Tibial artery (tissue), 4 donors: ENCODE measurements at regions not wholly inside any gene's neighbourhood (a gene's known extent, or its start where the extent isn't known, plus 50 kb on each side); places are given as distances from the start of the nearest gene placed in this dataset.
A peak's percentile ranks its signal among the peaks of the same experiment; 100 is the strongest.

Experiments
- DNase-seq, 2 donors: peaks; one replicate each; pipeline ENCODE4 v3.0.0-alpha.2; 2019
- H3K27ac ChIP-seq, 2 donors: fragments of 200-600 bp; sonication (generic) in 1 of 2; 1 replicate in 1 of 2; 2 replicates in 1 of 2; pipeline ENCODE4 v1.5.1; 2018 to 2019; ENCODE audit warnings: mild to moderate bottlenecking in 1 of 2
- H3K27me3 ChIP-seq, 2 donors: fragments of 200-600 bp; sonication (generic) in 1 of 2; one replicate each; pipeline versions ENCODE4 v1.5.1 to v1.6.0; 2016 to 2019
- H3K36me3 ChIP-seq, 3 donors: fragments of 200-600 bp; sonication (generic) in 2 of 3; one replicate each; pipeline ENCODE4 v1.5.1; 2016 to 2019; ENCODE audit warnings: mild to moderate bottlenecking in 2 of 3
- H3K4me1 ChIP-seq, 4 donors: fragments of 200-600 bp; sonication (generic) in 2 of 4; 1 replicate in 3 of 4; 2 replicates in 1 of 4; pipeline ENCODE4 v1.5.1; 2016 to 2019
- H3K4me3 ChIP-seq, 2 donors: fragments of 200-600 bp; sonication (generic) in 1 of 2; 1 replicate in 1 of 2; 2 replicates in 1 of 2; pipeline ENCODE4 v1.5.1; 2018 to 2019; ENCODE audit warnings: mild to moderate bottlenecking in 2 of 2
- H3K9me3 ChIP-seq, 3 donors: fragments of 200-600 bp; sonication (generic) in 1 of 3; one replicate each; pipeline ENCODE4 v1.5.1; 2016 to 2019
- CTCF ChIP-seq, 2 experiments: fragments of 200-600 bp in 1 of 2; fragments of 450-650 bp in 1 of 2; IDR thresholded peaks; one replicate each; pipeline ENCODE4 v1.5.1; 2017 to 2019; ENCODE audit warnings: antibody characterized with exemption in 2 of 2, mild to moderate bottlenecking in 1 of 2, moderate library complexity in 1 of 2
- intact Hi-C: fragments of 100-400 bp; cut with DNase I; formaldehyde crosslinking; loops from one replicate; pipeline ENCODE4 v1.15.0; 2023; ENCODE audit warnings: low total_unique reads

DNA sequence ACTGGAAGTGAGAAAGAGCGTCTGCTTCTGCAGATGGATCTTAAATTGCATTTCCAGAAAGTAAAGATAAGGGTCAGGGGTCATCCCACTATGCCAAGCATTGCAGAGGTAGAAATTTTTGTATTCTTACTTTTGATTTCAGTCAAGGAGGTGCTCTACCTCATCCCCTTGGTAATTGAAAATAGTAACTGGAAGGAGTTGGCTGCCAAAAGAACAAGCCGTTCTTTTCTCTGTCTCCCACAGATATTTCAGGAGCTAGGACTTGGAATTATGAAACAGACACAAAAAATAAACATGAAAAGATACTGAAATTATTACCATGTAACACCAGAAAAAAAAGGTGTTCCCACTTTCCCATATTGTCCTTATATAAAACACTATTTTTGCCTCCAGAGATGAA, 309.9 kb upstream of the UMPS start:
- Histone ChIP-seq H3K36me3 (peaks cover 64 to 77% (median 67%) of the 10 kb centered on the region in 3 donors), H3K27me3 (no peaks in the 10 kb centered on the region), H3K4me1 (peaks cover 0 to 52% (median 4%) of the 10 kb centered on the region in 4 donors), H3K9me3 (no peaks in the 10 kb centered on the region), H3K4me3 (no peak overlapping the region), H3K27ac (peak overlapping the region; percentile 52 to 65)
- TF ChIP-seq CTCF (IDR thresholded peaks at IDR 0.05), result no peak
- intact Hi-C loops, result no loop called here
- DNase-seq, result no peak

GRCh38 chr3:124422805-124423204, 307.4 kb upstream of the UMPS start:
- DNase-seq, result no peak
- Histone ChIP-seq H3K9me3 (no peaks in the 10 kb centered on the region), H3K27me3 (no peaks in the 10 kb centered on the region), H3K4me1 (peaks cover 0 to 36% (median 0%) of the 10 kb centered on the region in 4 donors), H3K4me3 (no peak overlapping the region), H3K27ac (no peak overlapping the region), H3K36me3 (peaks cover 57 to 67% (median 60%) of the 10 kb centered on the region in 3 donors)
- intact Hi-C loops, result no loop called here
- no peak for TF ChIP-seq CTCF (IDR thresholded peaks at IDR 0.05)

DNA sequence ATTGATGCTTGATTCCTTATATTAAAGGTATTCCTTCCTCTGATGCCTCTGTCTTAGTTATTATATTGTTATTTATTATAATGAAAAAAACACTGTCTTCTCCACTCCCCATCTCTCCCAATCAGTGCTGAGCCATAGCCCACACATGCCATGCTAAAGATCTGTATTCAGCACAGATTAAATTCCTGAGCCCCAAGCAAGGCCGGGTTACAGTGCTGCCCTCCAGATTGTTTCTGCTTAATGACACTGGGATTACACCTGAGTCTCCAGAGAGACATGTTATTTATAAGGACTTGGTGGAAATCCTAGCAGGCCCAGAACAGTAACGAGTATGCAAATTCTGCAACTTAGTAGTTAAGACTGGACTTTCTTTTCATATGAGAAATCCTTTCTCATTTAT, 305.9 kb upstream of the UMPS start:
- TF ChIP-seq CTCF (IDR thresholded peaks at IDR 0.05), result no peak
- Histone ChIP-seq H3K36me3 (peaks cover 49 to 73% (median 53%) of the 10 kb centered on the region in 3 donors), H3K4me3 (no peak overlapping the region), H3K4me1 (peaks cover 0 to 34% (median 0%) of the 10 kb centered on the region in 4 donors), H3K27me3 (no peaks in the 10 kb centered on the region), H3K27ac (no peak overlapping the region), H3K9me3 (no peaks in the 10 kb centered on the region)
- no peak for DNase-seq
- intact Hi-C loops, result no loop called here

DNA sequence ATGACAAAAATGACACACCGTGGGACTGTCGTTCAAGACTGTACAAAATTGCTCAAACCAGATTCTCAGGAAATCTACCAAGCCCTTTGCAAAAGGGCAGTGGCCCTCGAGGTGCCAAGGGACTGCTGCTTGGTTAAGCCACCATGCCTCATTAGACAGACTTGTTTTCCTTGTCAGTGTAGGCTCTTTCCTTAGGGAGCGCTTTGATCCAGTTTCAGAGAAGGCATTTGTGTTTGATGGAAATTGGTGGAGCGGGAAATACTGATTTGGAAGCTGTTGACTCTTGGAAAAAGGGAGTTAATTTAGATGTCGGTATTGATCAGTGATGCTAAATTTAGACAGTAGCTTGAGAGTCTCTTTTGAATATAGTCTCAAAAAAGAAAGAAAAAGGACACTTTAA, 304.3 kb upstream of the UMPS start:
- H3K36me3 ChIP-seq, result peaks cover 49 to 72% (median 52%) of the 10 kb centered on the region in 3 donors
- H3K4me1 ChIP-seq, result peaks cover 0 to 19% (median 0%) of the 10 kb centered on the region in 4 donors
- DNase-seq, result no peak
- H3K27ac ChIP-seq, result no peak overlapping the region
- intact Hi-C loops, result no loop called here
- H3K4me3 ChIP-seq, result no peak overlapping the region
- TF ChIP-seq CTCF (IDR thresholded peaks at IDR 0.05), result no peak
- H3K27me3 ChIP-seq, result no peaks in the 10 kb centered on the region
- no peaks in the 10 kb centered on the region for H3K9me3 ChIP-seq

GRCh38 chr3:124428372-124429128, 301.7 kb upstream of the UMPS start:
- intact Hi-C loops, result no loop called here
- no peak for DNase-seq
- Histone ChIP-seq H3K36me3 (peaks cover 42 to 64% (median 51%) of the 10 kb centered on the region in 3 donors), H3K9me3 (no peaks in the 10 kb centered on the region), H3K27ac (peak overlapping the region in 1 of 2 donors; percentile 31), H3K4me1 (peaks cover 0 to 15% (median 0%) of the 10 kb centered on the region in 4 donors), H3K4me3 (no peak overlapping the region), H3K27me3 (no peaks in the 10 kb centered on the region)
- TF ChIP-seq CTCF (IDR thresholded peaks at IDR 0.05), result no peak
